ENCODE measurements at regions not wholly inside any gene's neighbourhood (a gene's known extent, or its start where the extent isn't known, plus 50 kb on each side); places are given as distances from the start of the nearest gene placed in this dataset.

- TF ChIP-seq POLR2A (IDR thresholded peaks at IDR 0.05; ENCODE audit: low read depth, low read length) (no peak), CTCF (conservative IDR thresholded peaks at IDR 0.05; ENCODE audit: low read depth, low read length) (no peak), ELK1 (IDR thresholded peaks at IDR 0.05; ENCODE audit: borderline replicate concordance, low read depth, low read length) (no peak)
These were observed 70.0 kb downstream of the NXNL2 start for GRCh38 chr9:88604836-88605511.

Data from IMR-90 (cell line).